GM12875 (cell line): ENCODE measurements at regions not wholly inside any gene's neighbourhood (a gene's known extent, or its start where the extent isn't known, plus 50 kb on each side); places are given as distances from the start of the nearest gene placed in this dataset.

Experiments used
- H3K4me3 ChIP-seq: one replicate; pipeline ENCODE4 v1.5.1; 2011; ENCODE audit warnings: low read depth, low read length, control low read depth
- CTCF ChIP-seq: IDR thresholded peaks from 2 replicates; pipeline ENCODE4 v1.5.1; 2011; ENCODE audit warnings: low read depth, mild to moderate bottlenecking, control low read depth, inconsistent platforms, low read length, moderate library complexity, borderline replicate concordance; ENCODE audit not compliant: insufficient read depth

GRCh38 chr10:3906511-3907111, 121.6 kb upstream of the KLF6 start:
- TF ChIP-seq CTCF: no peak

GRCh38 chr10:3904419-3904960, 119.5 kb upstream of the KLF6 start:
- TF ChIP-seq CTCF: no peak
- no peak overlapping the region for H3K4me3 ChIP-seq

More at GRCh38 chr10:3906511-3907111, 121.6 kb upstream of the KLF6 start:
- no peak overlapping the region for H3K4me3 ChIP-seq

- no peak overlapping the region for H3K4me3 ChIP-seq
- TF ChIP-seq CTCF: no peak
Measured at GRCh38 chr10:3902809-3903410, 117.9 kb upstream of the KLF6 start.

- H3K4me3 ChIP-seq: no peak overlapping the region
- TF ChIP-seq CTCF: no peak
Measured at GRCh38 chr10:3902054-3902808, 117.2 kb upstream of the KLF6 start.

GRCh38 chr10:3901370-3901769, 116.4 kb upstream of the KLF6 start:
- TF ChIP-seq CTCF: no peak
- H3K4me3 ChIP-seq: no peak overlapping the region

- H3K4me3 ChIP-seq: no peak overlapping the region
- no peak for TF ChIP-seq CTCF
Measured at GRCh38 chr10:3900391-3900790, 115.4 kb upstream of the KLF6 start.
